ENCODE measurements at regions not wholly inside any gene's neighbourhood (a gene's known extent, or its start where the extent isn't known, plus 50 kb on each side); places are given as distances from the start of the nearest gene placed in this dataset.

- Mint-ChIP-seq H3K4me3 (no peak overlapping the region), H3K27ac (no peak overlapping the region), H3K27me3 (no peaks in the 10 kb centered on the region), H3K36me3 (no peaks in the 10 kb centered on the region), H3K9me3 (no peaks in the 10 kb centered on the region), H3K4me1 (no peaks in the 10 kb centered on the region)
- ATAC-seq, result no peak
Observed at GRCh38 chr6:133743621-133744020, 145.3 kb upstream of the TCF21 start.

GRCh38 chr6:133746417-133746770, 142.5 kb upstream of the TCF21 start:
- no peak overlapping the region for H3K27ac Mint-ChIP-seq
- no peak for ATAC-seq
- H3K27me3 Mint-ChIP-seq, result no peaks in the 10 kb centered on the region
- no peaks in the 10 kb centered on the region for H3K9me3 Mint-ChIP-seq
- no peak overlapping the region for H3K4me3 Mint-ChIP-seq
- no peaks in the 10 kb centered on the region for H3K36me3 Mint-ChIP-seq
- no peaks in the 10 kb centered on the region for H3K4me1 Mint-ChIP-seq

- Mint-ChIP-seq H3K4me1 (no peaks in the 10 kb centered on the region), H3K4me3 (no peak overlapping the region), H3K36me3 (no peaks in the 10 kb centered on the region), H3K27me3 (no peaks in the 10 kb centered on the region), H3K9me3 (no peaks in the 10 kb centered on the region), H3K27ac (no peak overlapping the region)
- ATAC-seq, result no peak
Observed at GRCh38 chr6:133748628-133749027, 140.3 kb upstream of the TCF21 start.

- H3K4me3 Mint-ChIP-seq, result no peak overlapping the region
- no peaks in the 10 kb centered on the region for H3K27me3 Mint-ChIP-seq
- no peaks in the 10 kb centered on the region for H3K36me3 Mint-ChIP-seq
- H3K27ac Mint-ChIP-seq, result no peak overlapping the region
- no peak for ATAC-seq
- no peaks in the 10 kb centered on the region for H3K9me3 Mint-ChIP-seq
- H3K4me1 Mint-ChIP-seq, result no peaks in the 10 kb centered on the region
Observed at GRCh38 chr6:133749427-133749826, 139.5 kb upstream of the TCF21 start.

GRCh38 chr6:133752129-133752528, 136.8 kb upstream of the TCF21 start:
- H3K36me3 Mint-ChIP-seq, result no peaks in the 10 kb centered on the region
- H3K9me3 Mint-ChIP-seq, result no peaks in the 10 kb centered on the region
- no peak for ATAC-seq
- no peaks in the 10 kb centered on the region for H3K4me1 Mint-ChIP-seq
- H3K27me3 Mint-ChIP-seq, result no peaks in the 10 kb centered on the region
- H3K27ac Mint-ChIP-seq, result no peak overlapping the region
- H3K4me3 Mint-ChIP-seq, result no peak overlapping the region

- H3K9me3 Mint-ChIP-seq, result no peaks in the 10 kb centered on the region
- H3K36me3 Mint-ChIP-seq, result no peaks in the 10 kb centered on the region
Observed at GRCh38 chr6:133753756-133754155, 135.2 kb upstream of the TCF21 start.

GRCh38 chr6:133754298-133754697, 134.6 kb upstream of the TCF21 start:
- Mint-ChIP-seq H3K4me1 (no peaks in the 10 kb centered on the region), H3K9me3 (no peaks in the 10 kb centered on the region), H3K4me3 (no peak overlapping the region), H3K27ac (no peak overlapping the region), H3K36me3 (no peaks in the 10 kb centered on the region), H3K27me3 (peaks cover 9% of the 10 kb centered on the region)
- no peak for ATAC-seq

More at GRCh38 chr6:133753756-133754155, 135.2 kb upstream of the TCF21 start:
- Mint-ChIP-seq H3K4me1 (no peaks in the 10 kb centered on the region), H3K4me3 (no peak overlapping the region), H3K27ac (no peak overlapping the region), H3K27me3 (peaks cover 4% of the 10 kb centered on the region)
- no peak for ATAC-seq

GRCh38 chr6:133756078-133756695, 132.7 kb upstream of the TCF21 start:
- H3K4me3 Mint-ChIP-seq, result no peak overlapping the region
- no peak for ATAC-seq
- H3K36me3 Mint-ChIP-seq, result no peaks in the 10 kb centered on the region
- no peak overlapping the region for H3K27ac Mint-ChIP-seq
- no peaks in the 10 kb centered on the region for H3K4me1 Mint-ChIP-seq
- peaks cover 12% of the 10 kb centered on the region for H3K27me3 Mint-ChIP-seq
- H3K9me3 Mint-ChIP-seq, result no peaks in the 10 kb centered on the region

- H3K27me3 Mint-ChIP-seq, result peaks cover 12% of the 10 kb centered on the region
- H3K36me3 Mint-ChIP-seq, result no peaks in the 10 kb centered on the region
- H3K4me1 Mint-ChIP-seq, result no peaks in the 10 kb centered on the region
- no peaks in the 10 kb centered on the region for H3K9me3 Mint-ChIP-seq
- H3K4me3 Mint-ChIP-seq, result no peak overlapping the region
- ATAC-seq, result no peak
- H3K27ac Mint-ChIP-seq, result no peak overlapping the region
Observed at GRCh38 chr6:133757335-133757734, 131.6 kb upstream of the TCF21 start.

- H3K27me3 Mint-ChIP-seq, result peaks cover 14% of the 10 kb centered on the region
- no peaks in the 10 kb centered on the region for H3K36me3 Mint-ChIP-seq
- H3K4me3 Mint-ChIP-seq, result no peak overlapping the region
- H3K4me1 Mint-ChIP-seq, result no peaks in the 10 kb centered on the region
- no peak for ATAC-seq
- no peaks in the 10 kb centered on the region for H3K9me3 Mint-ChIP-seq
- H3K27ac Mint-ChIP-seq, result no peak overlapping the region
Observed at GRCh38 chr6:133758815-133759335, 130.0 kb upstream of the TCF21 start.

- Mint-ChIP-seq H3K27me3 (peaks cover 19% of the 10 kb centered on the region), H3K4me1 (no peaks in the 10 kb centered on the region), H3K9me3 (no peaks in the 10 kb centered on the region), H3K4me3 (no peak overlapping the region), H3K36me3 (no peaks in the 10 kb centered on the region), H3K27ac (no peak overlapping the region)
- ATAC-seq, result no peak
Observed at GRCh38 chr6:133759524-133759923, 129.4 kb upstream of the TCF21 start.

- Mint-ChIP-seq H3K9me3 (no peaks in the 10 kb centered on the region), H3K36me3 (no peaks in the 10 kb centered on the region), H3K27me3 (peaks cover 19% of the 10 kb centered on the region), H3K27ac (no peak overlapping the region), H3K4me1 (no peaks in the 10 kb centered on the region), H3K4me3 (no peak overlapping the region)
- ATAC-seq, result no peak
Observed at GRCh38 chr6:133761706-133762105, 127.2 kb upstream of the TCF21 start.

- no peaks in the 10 kb centered on the region for H3K9me3 Mint-ChIP-seq
- H3K27ac Mint-ChIP-seq, result no peak overlapping the region
- ATAC-seq, result no peak
- H3K4me1 Mint-ChIP-seq, result no peaks in the 10 kb centered on the region
- H3K27me3 Mint-ChIP-seq, result peaks cover 10% of the 10 kb centered on the region
- no peak overlapping the region for H3K4me3 Mint-ChIP-seq
- no peaks in the 10 kb centered on the region for H3K36me3 Mint-ChIP-seq
Observed at GRCh38 chr6:133764008-133764753, 124.7 kb upstream of the TCF21 start.

GRCh38 chr6:133764754-133765208, 124.1 kb upstream of the TCF21 start:
- Mint-ChIP-seq H3K4me1 (no peaks in the 10 kb centered on the region), H3K36me3 (no peaks in the 10 kb centered on the region), H3K27ac (no peak overlapping the region), H3K9me3 (no peaks in the 10 kb centered on the region), H3K27me3 (peaks cover 6% of the 10 kb centered on the region), H3K4me3 (no peak overlapping the region)
- ATAC-seq, result no peak

GRCh38 chr6:133767357-133767970, 121.4 kb upstream of the TCF21 start:
- Mint-ChIP-seq H3K4me3 (no peak overlapping the region), H3K27me3 (peaks cover 6% of the 10 kb centered on the region), H3K4me1 (no peaks in the 10 kb centered on the region), H3K36me3 (no peaks in the 10 kb centered on the region), H3K27ac (no peak overlapping the region), H3K9me3 (no peaks in the 10 kb centered on the region)
- ATAC-seq, result no peak

All from stimulated activated memory B cell treated with anti-CD40 and anti-IgM and Interleukin-4, amounts not matched to agents 10 μg/mL and 1 μg/mL and 100 μg/mL, for 72 hours (primary cell).